Stimulated activated CD4-positive, alpha-beta T cell treated with anti-CD3 and anti-CD28 coated beads, Interleukin-12 subunit alpha, Interleukin-12 subunit beta, amount 100 ng/mL, for 48 hours (primary cell): ENCODE measurements at regions not wholly inside any gene's neighbourhood (a gene's known extent, or its start where the extent isn't known, plus 50 kb on each side); places are given as distances from the start of the nearest gene placed in this dataset.

Experiments used
- DNase-seq, 3 donors: peaks; one replicate each; pipeline ENCODE4 v3.0.0-alpha.2; 2020; ENCODE audit warnings: low read depth in 2 of 3, low spot score in 1 of 3

- DNase-seq: no peak
Measured at GRCh38 chr12:125222876-125223275, 157.6 kb downstream of the AACS start.

- no peak for DNase-seq
Measured at GRCh38 chr12:125225641-125226040, 160.4 kb downstream of the AACS start.

DNA sequence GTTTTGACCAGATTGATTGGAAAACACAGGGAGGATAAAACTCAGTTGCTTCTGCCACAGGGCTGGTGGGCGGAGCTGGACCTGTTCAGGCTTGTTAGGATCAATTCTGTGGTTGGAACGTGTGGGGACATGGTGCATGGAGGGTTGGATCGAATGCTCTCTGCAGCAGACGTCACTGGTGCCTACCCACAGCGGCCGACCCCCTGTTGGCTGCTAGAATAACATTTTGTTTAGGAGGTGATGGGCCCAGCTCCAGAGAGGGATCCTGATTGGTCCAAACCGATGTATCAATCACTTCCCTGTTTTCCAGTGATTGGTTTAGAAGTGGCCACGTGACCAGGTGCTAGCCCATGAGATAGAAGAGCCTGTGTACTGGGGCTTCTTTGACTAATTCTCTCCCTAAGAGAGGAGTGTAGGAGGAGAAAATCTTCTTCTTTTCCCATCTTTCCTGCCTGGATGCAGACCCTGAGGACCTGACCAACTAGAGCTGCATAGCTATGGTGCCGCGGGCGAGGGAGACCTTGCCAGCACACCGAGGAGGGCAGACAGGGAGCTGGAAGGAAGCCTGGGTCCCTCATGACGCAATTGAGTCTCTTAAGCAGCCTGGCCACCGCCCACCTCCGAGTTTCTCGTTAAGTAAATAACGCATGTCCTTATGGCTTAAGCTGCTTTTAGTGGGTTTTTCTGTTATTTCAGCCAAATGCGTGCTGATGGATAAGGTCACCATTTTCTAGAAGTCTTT lies 163.5 kb downstream of the AACS start:
- DNase-seq: no peak

- DNase-seq: no peak
Measured at GRCh38 chr12:125229878-125230530, 164.8 kb downstream of the AACS start.

DNA sequence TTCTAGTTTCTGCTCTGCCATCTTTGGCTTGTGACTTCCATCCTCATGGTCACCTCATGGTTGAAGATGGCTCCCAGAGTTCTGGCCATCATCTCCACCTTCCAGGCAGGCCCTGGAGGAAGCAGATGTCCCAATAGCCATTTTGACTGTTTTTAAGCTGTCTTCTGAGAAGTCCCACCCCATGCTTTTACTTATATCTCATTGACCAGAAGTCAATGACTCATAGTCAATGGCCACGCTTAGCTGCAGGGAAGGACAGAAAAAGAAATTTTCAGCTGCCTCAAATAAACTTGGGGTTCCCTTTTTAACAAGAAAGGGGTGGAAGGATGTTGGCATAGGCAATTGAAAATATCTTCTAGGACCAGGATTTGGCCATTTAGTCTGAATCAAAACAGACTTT lies 168.1 kb downstream of the AACS start:
- DNase-seq: no peak

DNA sequence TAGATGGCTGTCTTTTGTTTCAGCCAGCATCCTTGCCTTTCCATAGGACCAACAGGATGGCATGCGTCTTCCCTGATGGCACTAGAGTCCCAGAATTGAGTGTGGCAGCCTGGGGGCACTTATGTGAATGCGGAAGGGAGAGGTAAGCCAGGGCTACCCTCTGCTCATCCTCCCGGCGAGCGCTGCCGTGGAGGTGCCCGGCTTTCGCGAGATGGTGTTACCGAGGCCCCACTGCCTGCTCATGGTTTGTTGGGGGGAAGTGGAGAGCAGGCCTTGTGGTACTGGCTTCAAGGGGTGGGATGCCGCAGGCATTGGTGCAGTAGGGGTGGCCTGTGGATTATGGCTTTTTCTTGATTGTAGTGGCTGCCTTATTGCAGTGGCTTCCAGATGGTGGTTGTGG lies 174.3 kb downstream of the AACS start:
- no peak for DNase-seq

DNA sequence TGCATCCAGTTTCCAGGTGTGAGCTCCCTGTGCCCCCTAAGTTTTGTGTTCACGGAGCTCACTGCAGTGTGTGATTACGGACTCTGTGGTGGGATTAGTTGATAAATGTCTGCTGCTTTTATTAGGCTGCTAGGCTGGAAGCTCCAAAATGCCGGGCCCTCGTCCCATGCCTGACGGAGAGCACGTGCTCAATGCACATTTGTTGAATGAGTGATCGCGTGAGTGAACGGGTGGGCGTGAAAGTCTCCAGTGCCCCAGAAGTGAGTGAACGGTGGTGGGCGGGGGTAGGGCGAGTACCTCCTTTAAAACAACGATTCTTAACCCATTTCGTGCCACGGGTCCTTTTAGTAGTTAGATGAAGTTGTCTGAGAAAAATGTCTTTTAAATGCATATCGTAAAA lies 175.5 kb downstream of the AACS start:
- DNase-seq: no peak

GRCh38 chr12:125243811-125244210 lies 178.6 kb downstream of the AACS start:
- DNase-seq: no peak

DNA sequence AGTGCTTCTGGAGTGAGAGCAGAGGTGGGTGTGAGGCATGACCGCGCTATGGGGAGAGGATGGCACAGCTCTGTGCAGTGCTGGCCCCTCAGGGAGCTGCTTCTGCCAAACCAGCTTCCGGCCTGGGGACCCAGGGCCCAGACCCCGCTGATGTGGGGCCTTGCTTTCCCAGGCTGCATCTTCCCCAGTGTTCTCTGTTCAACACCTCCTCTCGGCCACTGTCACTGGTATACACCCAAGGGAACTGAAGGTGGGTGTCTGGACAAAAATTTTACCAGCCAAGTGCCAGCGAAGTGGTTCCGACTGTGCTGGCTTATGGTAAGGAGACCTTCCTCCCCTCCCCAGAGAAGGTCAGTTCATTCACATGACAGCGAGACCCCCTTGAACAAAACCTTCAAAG lies 179.1 kb downstream of the AACS start:
- no peak for DNase-seq

GRCh38 chr12:125245581-125246557 lies 180.6 kb downstream of the AACS start:
- no peak for DNase-seq

DNA sequence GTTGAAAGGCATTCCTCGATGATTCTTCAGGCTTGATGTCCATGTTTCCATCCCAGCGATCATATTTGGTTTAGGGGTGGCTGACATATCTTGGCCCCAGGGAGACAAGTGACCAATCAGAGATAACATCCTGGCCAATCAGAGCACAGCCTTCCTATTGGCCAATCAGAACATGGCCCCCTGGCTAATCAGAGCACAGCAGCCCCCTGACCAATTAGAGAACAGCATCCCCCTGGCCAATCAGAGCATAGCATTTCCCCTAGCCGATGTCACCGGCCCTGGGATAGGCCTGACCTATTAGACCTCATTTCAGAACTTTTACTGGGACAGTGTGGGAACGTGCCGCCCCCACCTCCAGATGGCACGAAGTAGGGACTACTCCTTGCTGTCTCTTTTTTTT lies 182.2 kb downstream of the AACS start:
- no peak for DNase-seq

- DNase-seq: no peak
Measured at GRCh38 chr12:125249066-125249824, 184.0 kb downstream of the AACS start.

DNA sequence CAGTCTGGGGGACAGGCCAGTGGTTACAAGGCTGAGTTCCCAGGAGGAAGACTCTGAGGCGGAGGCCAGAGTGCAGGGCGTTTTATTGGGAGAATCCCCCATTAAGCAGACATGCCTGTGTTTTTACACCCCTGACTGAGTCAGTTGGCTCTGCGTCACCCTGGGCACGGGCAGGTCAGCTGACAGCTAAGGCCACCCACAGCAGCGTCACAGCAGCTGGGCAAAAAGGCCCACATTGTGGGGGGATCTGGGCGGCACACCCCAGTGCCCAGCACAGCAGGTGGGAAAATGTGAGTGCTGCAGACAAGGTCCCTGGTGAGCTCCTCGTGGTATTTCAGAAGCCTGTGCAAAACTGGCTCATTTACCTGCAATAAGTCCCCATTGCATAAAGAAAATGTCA lies 184.7 kb downstream of the AACS start:
- no peak for DNase-seq

GRCh38 chr12:125254236-125254635 lies 189.0 kb downstream of the AACS start:
- DNase-seq: no peak

DNA sequence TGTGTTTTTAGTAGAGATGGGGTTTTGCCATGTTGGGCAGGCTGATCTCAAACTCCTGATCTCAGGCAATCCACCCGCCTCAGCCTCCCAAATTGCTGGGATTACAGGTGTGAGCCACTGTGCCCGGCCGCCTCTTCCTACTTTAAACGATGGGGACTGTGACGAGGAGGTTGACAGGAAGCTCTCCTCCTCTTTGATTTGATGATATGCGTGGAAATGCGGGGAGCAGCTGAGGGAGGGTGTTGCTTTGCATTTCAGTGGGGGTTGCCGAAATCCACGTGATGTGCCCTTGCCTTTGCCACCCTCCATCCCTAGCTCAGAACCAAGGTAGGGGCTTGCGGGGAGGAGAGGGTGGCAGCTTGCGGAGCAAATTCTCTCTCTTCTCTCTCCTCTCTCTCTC lies 189.6 kb downstream of the AACS start:
- no peak for DNase-seq

DNA sequence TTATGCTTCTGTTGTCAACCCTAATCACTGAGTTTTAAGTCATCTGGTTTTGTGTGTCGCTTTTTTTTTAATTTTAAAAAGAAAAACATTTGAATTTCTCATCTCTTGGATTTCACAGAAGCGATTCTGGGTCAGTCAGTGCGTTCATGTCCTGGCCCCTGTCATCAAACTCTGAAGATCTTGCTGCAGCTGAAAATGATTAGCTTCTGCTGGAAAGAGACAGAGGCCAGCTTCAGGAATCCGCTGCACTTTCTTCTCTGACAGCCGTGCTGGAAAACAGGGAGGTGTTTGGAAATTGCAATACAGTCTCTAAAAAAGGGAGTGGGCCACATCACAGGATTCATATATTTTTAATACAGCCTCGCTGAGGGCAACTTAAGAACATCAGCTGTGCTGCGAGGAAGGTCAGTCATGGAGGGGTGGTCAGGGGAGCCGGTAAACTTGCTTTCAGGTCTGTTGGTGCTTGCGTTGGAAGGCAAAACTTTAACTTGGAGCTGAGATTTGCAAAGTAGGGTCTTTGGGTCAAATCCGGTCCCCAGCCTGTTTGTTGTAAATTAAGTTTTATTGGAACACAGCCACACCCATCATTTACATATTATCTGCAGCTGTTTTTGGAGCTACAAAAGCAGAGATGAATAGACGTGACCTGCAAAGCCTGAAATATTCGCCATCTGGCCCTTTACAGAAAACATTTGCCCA lies 190.8 kb downstream of the AACS start:
- DNase-seq: no peak

DNA sequence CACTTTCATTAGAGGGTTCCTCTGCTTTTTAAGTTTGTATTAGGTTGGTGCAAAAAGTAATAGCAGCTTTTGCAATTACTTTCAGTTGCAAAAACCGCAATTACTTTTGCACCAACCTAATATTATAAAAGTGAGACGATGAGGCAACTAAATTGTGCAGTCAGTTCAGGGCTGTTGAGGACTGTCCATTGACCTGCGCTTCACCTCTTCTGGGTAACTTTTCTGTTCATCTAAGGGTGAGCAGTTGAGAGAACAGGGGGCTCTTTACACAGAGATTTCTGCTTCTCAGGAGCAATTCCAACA lies 191.3 kb downstream of the AACS start:
- DNase-seq: no peak

DNA sequence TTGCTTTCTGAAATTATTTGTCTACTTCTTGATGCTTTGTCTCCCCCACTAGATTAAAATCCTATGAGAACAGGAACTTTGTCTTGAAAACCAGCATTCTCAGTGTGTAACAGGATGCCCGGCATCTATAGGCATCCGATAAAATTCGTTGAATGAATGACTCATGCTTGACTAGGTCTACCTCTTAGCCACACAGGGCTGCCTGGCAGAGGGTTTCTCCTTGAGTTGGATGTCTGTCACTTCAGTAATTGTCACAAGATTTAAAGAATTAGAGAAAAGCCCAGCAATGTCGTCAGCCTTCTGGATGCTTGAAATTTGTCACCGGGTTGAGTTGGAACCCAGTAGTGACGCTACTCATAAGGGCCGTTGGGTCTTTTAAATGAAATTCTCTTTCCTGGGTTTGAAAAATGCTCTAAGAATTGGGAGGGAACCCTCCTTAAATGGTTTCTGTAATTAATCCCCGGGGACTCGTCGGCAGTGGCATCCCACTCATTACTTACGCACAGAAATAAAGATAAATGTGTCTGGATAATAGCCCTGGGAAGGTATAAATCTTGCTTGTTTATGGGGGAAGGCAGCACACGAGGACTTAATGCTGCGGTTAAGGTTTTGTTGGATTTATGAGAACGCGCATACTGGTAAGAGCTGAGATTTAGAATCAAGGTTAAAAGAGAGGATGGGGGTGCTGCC lies 194.1 kb downstream of the AACS start:
- no peak for DNase-seq

DNA sequence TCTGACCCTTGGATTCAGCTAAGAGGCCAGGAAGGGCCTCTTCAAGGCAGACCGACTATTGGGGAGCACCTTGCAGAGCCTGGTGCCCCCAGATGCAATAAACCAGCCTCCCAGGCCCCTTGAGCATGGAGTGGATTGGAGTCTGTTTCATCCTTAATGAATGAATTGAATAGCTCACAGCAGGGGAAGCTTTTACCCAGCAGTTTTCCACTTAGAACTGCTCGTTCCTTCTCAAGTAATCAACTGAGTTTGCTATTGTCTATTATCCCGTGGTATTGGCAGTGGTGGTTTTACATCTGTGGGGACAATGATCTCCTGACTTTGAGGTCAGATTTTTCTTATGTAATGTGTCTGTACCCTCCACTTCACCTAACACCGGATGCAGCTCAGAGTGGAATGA lies 197.6 kb downstream of the AACS start:
- DNase-seq: no peak

- no peak for DNase-seq
Measured at GRCh38 chr12:125263385-125263784, 198.2 kb downstream of the AACS start.
